A549 (cell line): ENCODE measurements at regions not wholly inside any gene's neighbourhood (a gene's known extent, or its start where the extent isn't known, plus 50 kb on each side); places are given as distances from the start of the nearest gene placed in this dataset.

Experiments used
- BCL3 ChIP-seq: fragments of >200 bp; sonication (Bioruptor Twin); formaldehyde crosslinking; IDR thresholded peaks from 3 replicates; pipeline ENCODE4 v1.6.1; 2016
- ESRRA ChIP-seq: fragments of 150-350 bp; IDR thresholded peaks from 2 replicates; pipeline ENCODE4 v1.6.1; 2014; ENCODE audit warnings: mild to moderate bottlenecking, low read length, borderline replicate concordance
- POLR2A ChIP-seq: IDR thresholded peaks from 2 replicates; pipeline ENCODE4 v1.6.1; 2012; ENCODE audit warnings: mild to moderate bottlenecking, low read length
- TF ChIP-seq, protein P1 (sequence below): fragments of >200 bp; sonication (Bioruptor Twin); formaldehyde crosslinking; IDR thresholded peaks from 3 replicates; pipeline ENCODE4 v1.5.1; 2016
- TF ChIP-seq, protein P2 (sequence below): fragments of 200-600 bp; sonication (generic); IDR thresholded peaks from 2 replicates; pipeline ENCODE4 v1.6.1; 2016; ENCODE audit warnings: antibody characterized with exemption, mild to moderate bottlenecking, moderate library complexity

DNA sequence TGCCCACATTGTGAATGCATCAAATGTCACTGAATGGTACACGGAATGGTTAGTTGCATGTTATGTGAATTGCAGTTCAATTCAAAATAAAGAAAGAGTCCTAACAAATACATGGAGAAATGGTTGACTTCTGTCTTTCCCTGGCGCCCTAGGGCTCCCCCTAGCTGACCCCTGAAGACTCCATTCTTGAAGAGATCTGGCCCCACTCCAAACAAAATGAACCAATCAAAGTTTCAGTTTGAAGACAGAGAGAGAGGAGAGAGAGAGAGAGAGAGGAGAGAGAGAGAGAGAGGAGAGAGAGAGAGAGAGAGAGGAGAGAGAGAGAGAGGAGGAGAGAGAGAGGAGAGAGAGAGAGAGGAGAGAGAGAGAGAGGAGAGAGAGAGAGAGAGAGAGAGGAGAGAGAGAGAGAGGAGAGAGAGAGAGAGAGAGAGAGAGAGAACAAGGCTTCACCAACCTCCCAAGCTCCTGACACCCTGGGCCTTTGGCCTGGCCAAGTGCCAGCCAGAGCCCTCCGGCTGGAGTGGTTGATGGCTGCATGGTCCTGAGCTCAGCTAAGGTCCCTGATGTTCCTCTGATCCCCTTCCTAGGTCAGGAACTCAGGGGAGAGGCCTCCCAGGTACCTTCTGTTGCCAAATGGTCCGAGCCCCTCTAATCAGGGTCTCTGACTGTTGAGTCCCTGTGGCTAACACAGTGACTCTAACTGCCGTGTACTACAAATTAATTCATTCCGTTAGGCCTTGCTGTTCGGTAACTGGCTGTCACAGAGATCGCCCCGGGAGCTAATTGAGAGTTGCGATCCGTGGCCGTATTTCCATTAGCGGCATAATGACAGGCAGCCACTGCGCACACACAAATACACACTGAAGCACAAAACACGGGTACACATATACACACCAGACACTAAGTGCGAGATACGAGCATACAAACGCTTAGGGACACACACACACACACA is 188.8 kb downstream of the ESRRB start:
- no peak for TF ChIP-seq POLR2A
- TF ChIP-seq, protein P1, sequence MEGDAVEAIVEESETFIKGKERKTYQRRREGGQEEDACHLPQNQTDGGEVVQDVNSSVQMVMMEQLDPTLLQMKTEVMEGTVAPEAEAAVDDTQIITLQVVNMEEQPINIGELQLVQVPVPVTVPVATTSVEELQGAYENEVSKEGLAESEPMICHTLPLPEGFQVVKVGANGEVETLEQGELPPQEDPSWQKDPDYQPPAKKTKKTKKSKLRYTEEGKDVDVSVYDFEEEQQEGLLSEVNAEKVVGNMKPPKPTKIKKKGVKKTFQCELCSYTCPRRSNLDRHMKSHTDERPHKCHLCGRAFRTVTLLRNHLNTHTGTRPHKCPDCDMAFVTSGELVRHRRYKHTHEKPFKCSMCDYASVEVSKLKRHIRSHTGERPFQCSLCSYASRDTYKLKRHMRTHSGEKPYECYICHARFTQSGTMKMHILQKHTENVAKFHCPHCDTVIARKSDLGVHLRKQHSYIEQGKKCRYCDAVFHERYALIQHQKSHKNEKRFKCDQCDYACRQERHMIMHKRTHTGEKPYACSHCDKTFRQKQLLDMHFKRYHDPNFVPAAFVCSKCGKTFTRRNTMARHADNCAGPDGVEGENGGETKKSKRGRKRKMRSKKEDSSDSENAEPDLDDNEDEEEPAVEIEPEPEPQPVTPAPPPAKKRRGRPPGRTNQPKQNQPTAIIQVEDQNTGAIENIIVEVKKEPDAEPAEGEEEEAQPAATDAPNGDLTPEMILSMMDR, result 0 out of 3 replicates have a peak, but pooled peaks have one; percentile 7
- TF ChIP-seq BCL3, result no peak
- TF ChIP-seq ESRRA, result no peak
- TF ChIP-seq, protein P2, sequence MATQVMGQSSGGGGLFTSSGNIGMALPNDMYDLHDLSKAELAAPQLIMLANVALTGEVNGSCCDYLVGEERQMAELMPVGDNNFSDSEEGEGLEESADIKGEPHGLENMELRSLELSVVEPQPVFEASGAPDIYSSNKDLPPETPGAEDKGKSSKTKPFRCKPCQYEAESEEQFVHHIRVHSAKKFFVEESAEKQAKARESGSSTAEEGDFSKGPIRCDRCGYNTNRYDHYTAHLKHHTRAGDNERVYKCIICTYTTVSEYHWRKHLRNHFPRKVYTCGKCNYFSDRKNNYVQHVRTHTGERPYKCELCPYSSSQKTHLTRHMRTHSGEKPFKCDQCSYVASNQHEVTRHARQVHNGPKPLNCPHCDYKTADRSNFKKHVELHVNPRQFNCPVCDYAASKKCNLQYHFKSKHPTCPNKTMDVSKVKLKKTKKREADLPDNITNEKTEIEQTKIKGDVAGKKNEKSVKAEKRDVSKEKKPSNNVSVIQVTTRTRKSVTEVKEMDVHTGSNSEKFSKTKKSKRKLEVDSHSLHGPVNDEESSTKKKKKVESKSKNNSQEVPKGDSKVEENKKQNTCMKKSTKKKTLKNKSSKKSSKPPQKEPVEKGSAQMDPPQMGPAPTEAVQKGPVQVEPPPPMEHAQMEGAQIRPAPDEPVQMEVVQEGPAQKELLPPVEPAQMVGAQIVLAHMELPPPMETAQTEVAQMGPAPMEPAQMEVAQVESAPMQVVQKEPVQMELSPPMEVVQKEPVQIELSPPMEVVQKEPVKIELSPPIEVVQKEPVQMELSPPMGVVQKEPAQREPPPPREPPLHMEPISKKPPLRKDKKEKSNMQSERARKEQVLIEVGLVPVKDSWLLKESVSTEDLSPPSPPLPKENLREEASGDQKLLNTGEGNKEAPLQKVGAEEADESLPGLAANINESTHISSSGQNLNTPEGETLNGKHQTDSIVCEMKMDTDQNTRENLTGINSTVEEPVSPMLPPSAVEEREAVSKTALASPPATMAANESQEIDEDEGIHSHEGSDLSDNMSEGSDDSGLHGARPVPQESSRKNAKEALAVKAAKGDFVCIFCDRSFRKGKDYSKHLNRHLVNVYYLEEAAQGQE, result no peak
